Activated naive CD4-positive, alpha-beta T cell treated with anti-CD3 and anti-CD28 coated beads for 36 hours (primary cell): ENCODE measurements at regions not wholly inside any gene's neighbourhood (a gene's known extent, or its start where the extent isn't known, plus 50 kb on each side); places are given as distances from the start of the nearest gene placed in this dataset.

ENCODE experiments used
- CTCF ChIA-PET: fragments of 350-600 bp; sonication (Branson Sonifier 250); formaldehyde crosslinking; loops from one replicate; lab custom pipeline; 2021; ENCODE audit warnings: antibody characterized with exemption; lab: Charles Lee
- DNase-seq: peaks from one replicate; pipeline ENCODE4 v3.0.0-alpha.2; 2020
- H3K27ac Mint-ChIP-seq: one replicate; pipeline ENCODE4 v1.8.0; 2021; ENCODE audit warnings: mild to moderate bottlenecking, mixed read lengths
- H3K27me3 Mint-ChIP-seq: one replicate; pipeline ENCODE4 v1.8.0; 2021; ENCODE audit warnings: low read depth, mixed read lengths
- H3K36me3 Mint-ChIP-seq: one replicate; pipeline ENCODE4 v1.8.0; 2021; ENCODE audit warnings: low read depth, mixed read lengths
- H3K4me1 Mint-ChIP-seq: one replicate; pipeline ENCODE4 v1.8.0; 2021; ENCODE audit warnings: low read depth, mixed read lengths
- H3K4me3 Mint-ChIP-seq: one replicate; pipeline ENCODE4 v1.8.0; 2021; ENCODE audit warnings: mild to moderate bottlenecking, moderate library complexity, mixed read lengths
- H3K9me3 Mint-ChIP-seq: one replicate; pipeline ENCODE4 v1.8.0; 2021; ENCODE audit warnings: mixed read lengths
- intact Hi-C: fragments of 100-400 bp; cut with micrococcal nuclease; formaldehyde crosslinking; loops from one replicate; pipeline ENCODE4 v1.15.1; 2023

DNA sequence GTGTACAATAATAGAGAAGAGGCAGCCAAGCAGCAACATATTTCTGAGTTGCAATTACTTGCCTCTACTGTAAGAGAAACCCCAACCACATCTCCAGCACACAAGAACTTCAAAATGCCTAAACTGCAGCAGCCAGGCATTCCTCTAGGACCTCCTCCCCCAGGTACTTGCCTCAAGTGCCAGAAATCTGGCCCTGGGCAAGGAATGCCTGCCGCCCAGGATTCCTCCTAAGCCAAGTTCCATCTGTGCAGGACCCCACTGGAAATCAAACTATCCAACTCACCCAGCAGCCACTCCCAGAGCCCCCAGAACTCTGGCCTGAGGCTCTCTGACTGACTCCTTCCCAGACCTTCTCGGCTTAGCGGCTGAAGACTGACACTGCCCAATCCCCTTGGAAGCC is 336.8 kb upstream of the RGMB start:
- H3K4me3 Mint-ChIP-seq, result no peak overlapping the region
- H3K36me3 Mint-ChIP-seq, result no peaks in the 10 kb centered on the region
- H3K4me1 Mint-ChIP-seq, result no peaks in the 10 kb centered on the region
- H3K27me3 Mint-ChIP-seq, result no peaks in the 10 kb centered on the region
- intact Hi-C loops, result no loop called here
- no peak overlapping the region for H3K27ac Mint-ChIP-seq
- CTCF ChIA-PET, result no interaction called here
- no peak for DNase-seq
- H3K9me3 Mint-ChIP-seq, result peaks cover 8% of the 10 kb centered on the region

DNA sequence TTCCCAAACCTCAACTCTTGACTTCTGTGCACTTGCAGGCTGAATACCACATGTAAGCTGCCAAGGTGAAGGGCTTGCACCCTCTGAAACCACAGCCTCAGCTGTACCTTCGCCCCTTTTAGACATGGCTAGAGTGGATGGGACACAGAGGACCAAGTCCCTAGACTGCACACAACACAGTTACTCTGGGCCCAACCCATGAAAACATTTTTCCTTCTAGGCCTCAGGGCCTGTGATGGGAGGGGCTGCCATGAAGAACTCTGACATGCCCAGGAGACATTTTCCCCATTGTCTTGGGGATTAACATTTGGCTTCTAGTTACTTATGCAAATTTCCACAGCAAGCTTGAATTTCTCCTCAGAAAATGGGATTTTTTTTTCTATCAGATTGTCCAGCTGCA is 331.0 kb upstream of the RGMB start:
- DNase-seq, result no peak
- Mint-ChIP-seq H3K36me3 (no peaks in the 10 kb centered on the region), H3K27me3 (no peaks in the 10 kb centered on the region), H3K4me3 (no peak overlapping the region), H3K27ac (no peak overlapping the region), H3K4me1 (no peaks in the 10 kb centered on the region), H3K9me3 (peaks cover 12% of the 10 kb centered on the region)
- intact Hi-C loops, result no loop called here
- CTCF ChIA-PET, result no interaction called here

DNA sequence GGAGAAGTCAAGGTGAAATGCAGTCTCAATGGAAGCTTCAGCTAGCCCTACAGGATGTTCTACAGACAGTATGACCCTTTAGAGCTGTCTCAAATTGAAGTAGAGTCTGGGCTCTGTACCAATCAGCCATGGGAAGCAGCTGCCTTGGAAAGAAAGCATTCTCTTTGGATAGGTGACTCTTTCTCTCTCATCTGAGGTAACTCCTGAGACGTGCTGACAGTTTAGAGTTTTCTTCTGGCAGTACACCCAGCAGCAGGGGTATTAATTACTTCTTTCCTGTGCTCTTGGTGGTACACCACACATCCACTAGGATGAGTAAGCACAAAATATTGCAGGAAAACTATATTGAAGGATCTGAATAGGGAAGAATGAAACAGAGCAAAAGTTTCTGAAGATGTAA is 329.6 kb upstream of the RGMB start:
- Mint-ChIP-seq H3K9me3 (peaks cover 12% of the 10 kb centered on the region), H3K27ac (no peak overlapping the region), H3K4me1 (no peaks in the 10 kb centered on the region), H3K27me3 (no peaks in the 10 kb centered on the region), H3K36me3 (no peaks in the 10 kb centered on the region), H3K4me3 (no peak overlapping the region)
- DNase-seq, result no peak
- intact Hi-C loops, result no loop called here
- CTCF ChIA-PET, result no interaction called here

DNA sequence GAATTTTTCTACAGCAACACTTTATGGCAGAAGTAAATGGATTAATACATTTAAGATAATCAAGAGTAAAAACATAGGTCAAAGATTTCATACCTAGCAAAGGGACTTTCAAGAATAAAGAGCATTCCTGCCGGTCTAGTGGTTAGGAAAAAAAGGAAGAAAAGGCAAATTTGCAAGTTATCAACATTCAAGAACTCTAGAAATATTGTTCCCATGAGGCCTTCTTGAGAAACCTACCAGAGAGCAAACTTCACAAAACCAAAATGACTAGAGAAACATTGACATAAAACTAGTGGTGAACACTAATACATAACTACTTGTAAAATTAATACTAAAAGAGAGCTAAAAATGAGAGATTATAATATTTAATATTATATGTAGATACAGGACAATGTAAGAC is 320.2 kb upstream of the RGMB start:
- H3K27me3 Mint-ChIP-seq, result no peaks in the 10 kb centered on the region
- H3K4me1 Mint-ChIP-seq, result no peaks in the 10 kb centered on the region
- CTCF ChIA-PET, result interaction anchor here (0.6 kb wide), 1 partner anchor 27 kb away, joined by 4 read pairs; no protein-coding TSS in a partner anchor
- no peaks in the 10 kb centered on the region for H3K9me3 Mint-ChIP-seq
- DNase-seq, result no peak
- H3K27ac Mint-ChIP-seq, result no peak overlapping the region
- no peak overlapping the region for H3K4me3 Mint-ChIP-seq
- no peaks in the 10 kb centered on the region for H3K36me3 Mint-ChIP-seq
- intact Hi-C loops, result no loop called here

DNA sequence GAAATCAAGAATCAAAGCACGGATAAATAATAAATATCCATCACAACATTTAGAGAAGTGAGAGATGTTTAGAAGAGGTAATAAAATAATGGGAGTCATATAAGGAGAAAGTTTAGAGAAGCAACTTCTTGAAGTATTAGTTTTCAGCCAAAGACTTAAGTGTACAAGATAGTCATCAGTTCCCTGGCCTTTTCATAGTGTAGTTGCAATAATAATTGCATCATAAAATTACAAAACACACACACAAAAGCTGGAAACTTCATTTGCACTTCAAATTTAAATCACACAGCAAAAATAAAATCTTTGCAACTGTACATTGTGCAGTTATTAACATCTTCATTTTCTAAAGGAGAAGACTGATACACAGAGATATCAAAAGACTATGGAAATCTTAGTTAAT is 319.1 kb upstream of the RGMB start:
- H3K27me3 Mint-ChIP-seq, result peaks cover 2% of the 10 kb centered on the region
- intact Hi-C loops, result no loop called here
- no peak overlapping the region for H3K4me3 Mint-ChIP-seq
- CTCF ChIA-PET, result no interaction called here
- H3K9me3 Mint-ChIP-seq, result no peaks in the 10 kb centered on the region
- no peak for DNase-seq
- no peak overlapping the region for H3K27ac Mint-ChIP-seq
- H3K4me1 Mint-ChIP-seq, result no peaks in the 10 kb centered on the region
- no peaks in the 10 kb centered on the region for H3K36me3 Mint-ChIP-seq

DNA sequence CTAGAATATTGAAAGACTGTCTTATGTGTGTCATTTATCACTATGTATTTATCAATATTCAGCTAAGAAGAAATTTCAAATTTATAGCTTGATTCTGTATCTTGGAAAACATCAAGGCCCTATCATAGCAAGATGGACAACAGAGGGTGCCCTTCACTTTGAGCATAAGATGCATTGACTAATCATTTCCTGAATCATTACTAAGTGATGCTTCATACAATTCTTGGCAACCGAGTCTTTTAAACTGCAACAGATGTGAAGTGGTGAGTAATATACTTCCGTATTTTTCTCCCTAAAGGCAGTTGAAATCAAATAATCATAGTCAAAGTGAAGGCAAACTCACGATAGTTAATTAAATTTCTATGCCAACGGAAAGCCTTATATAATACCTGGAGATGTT is 318.6 kb upstream of the RGMB start:
- no peaks in the 10 kb centered on the region for H3K36me3 Mint-ChIP-seq
- H3K27ac Mint-ChIP-seq, result no peak overlapping the region
- peaks cover 2% of the 10 kb centered on the region for H3K27me3 Mint-ChIP-seq
- intact Hi-C loops, result no loop called here
- H3K4me1 Mint-ChIP-seq, result no peaks in the 10 kb centered on the region
- H3K4me3 Mint-ChIP-seq, result no peak overlapping the region
- no peaks in the 10 kb centered on the region for H3K9me3 Mint-ChIP-seq
- no peak for DNase-seq
- CTCF ChIA-PET, result no interaction called here

DNA sequence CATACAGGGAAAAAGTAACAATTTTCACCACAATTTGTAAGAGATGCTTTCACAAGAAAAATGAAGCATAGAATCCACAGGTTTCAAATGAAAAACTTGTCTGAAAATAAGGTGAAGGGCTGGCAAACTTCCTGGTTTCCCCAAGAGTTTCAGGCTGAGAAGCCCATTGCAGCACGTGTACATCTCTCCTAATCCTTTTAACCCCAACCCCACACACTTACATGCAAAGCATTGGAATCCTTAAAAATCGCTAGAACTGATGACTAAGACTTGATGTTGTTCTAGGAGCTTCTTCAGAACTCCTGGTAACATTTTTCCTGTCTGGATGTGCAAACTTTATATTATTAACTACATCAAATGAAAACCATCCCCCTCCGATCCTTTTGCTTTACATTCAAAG is 317.8 kb upstream of the RGMB start:
- no peaks in the 10 kb centered on the region for H3K36me3 Mint-ChIP-seq
- no peaks in the 10 kb centered on the region for H3K9me3 Mint-ChIP-seq
- no peak for DNase-seq
- CTCF ChIA-PET, result no interaction called here
- H3K27me3 Mint-ChIP-seq, result peaks cover 2% of the 10 kb centered on the region
- H3K4me3 Mint-ChIP-seq, result no peak overlapping the region
- no peaks in the 10 kb centered on the region for H3K4me1 Mint-ChIP-seq
- H3K27ac Mint-ChIP-seq, result no peak overlapping the region
- intact Hi-C loops, result no loop called here

DNA sequence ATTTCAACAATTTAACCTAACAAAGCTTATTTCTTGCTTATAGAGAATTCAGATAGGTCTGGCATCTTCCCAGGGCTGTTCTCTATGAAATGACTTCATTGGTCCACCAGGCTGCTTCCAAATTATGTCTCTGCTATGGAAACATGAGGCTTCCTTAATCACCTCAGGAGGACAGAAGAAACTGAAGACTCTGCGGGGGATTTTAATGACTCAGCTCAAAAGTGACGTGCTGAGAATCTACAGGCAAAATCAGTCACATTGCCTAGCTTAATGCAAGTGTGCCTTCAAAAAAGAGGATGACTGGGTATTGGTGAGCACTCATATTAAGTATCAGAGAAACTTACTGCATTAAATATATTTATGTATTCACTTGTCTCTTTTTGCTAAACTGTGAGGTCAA is 315.5 kb upstream of the RGMB start:
- Mint-ChIP-seq H3K36me3 (no peaks in the 10 kb centered on the region), H3K27me3 (peaks cover 2% of the 10 kb centered on the region), H3K4me1 (no peaks in the 10 kb centered on the region), H3K4me3 (no peak overlapping the region), H3K27ac (no peak overlapping the region), H3K9me3 (no peaks in the 10 kb centered on the region)
- DNase-seq, result no peak
- intact Hi-C loops, result no loop called here
- CTCF ChIA-PET, result no interaction called here

DNA sequence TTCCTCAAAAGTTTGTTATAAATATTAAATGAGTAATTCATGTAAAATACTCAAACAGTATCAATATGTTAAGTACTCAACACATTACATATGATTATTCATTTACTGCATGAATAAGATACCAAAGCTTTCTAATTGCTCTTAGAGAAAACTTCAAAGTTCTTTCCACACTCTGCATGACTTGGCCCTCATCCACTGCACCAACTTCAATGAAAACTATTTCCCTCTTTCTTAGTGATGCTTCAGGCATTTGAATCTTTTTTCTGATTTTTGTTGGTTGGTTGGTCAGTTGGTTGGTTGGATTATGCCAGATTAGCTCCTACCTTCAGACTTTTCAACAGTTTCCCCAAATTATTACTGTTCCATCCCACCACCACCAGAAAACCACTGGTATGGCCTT is 314.7 kb upstream of the RGMB start:
- CTCF ChIA-PET, result no interaction called here
- no peak for DNase-seq
- intact Hi-C loops, result no loop called here
- no peak overlapping the region for H3K27ac Mint-ChIP-seq
- no peaks in the 10 kb centered on the region for H3K36me3 Mint-ChIP-seq
- H3K27me3 Mint-ChIP-seq, result peaks cover 2% of the 10 kb centered on the region
- no peaks in the 10 kb centered on the region for H3K4me1 Mint-ChIP-seq
- H3K9me3 Mint-ChIP-seq, result no peaks in the 10 kb centered on the region
- no peak overlapping the region for H3K4me3 Mint-ChIP-seq

DNA sequence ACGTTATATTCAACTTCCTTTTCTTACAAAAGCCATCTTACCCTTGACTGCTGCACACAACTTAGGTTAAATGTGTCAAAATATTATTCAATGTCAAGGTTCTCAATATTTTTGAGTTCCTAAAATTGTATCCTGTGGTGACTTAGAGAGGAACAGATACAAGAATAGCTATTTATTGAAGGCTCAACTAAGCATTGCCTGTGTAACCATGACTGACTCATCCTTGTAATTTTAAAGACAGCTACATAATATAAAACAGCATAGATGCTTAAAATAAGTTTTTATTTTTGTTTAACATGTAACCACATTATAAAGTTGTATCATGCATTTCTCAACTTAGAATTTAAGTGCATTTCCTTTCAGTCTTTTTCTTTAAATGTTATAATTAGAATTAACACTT is 312.9 kb upstream of the RGMB start:
- no peak overlapping the region for H3K4me3 Mint-ChIP-seq
- no peak for DNase-seq
- H3K27me3 Mint-ChIP-seq, result peaks cover 2% of the 10 kb centered on the region
- CTCF ChIA-PET, result no interaction called here
- H3K9me3 Mint-ChIP-seq, result no peaks in the 10 kb centered on the region
- no peaks in the 10 kb centered on the region for H3K36me3 Mint-ChIP-seq
- no peak overlapping the region for H3K27ac Mint-ChIP-seq
- no peaks in the 10 kb centered on the region for H3K4me1 Mint-ChIP-seq
- intact Hi-C loops, result no loop called here

DNA sequence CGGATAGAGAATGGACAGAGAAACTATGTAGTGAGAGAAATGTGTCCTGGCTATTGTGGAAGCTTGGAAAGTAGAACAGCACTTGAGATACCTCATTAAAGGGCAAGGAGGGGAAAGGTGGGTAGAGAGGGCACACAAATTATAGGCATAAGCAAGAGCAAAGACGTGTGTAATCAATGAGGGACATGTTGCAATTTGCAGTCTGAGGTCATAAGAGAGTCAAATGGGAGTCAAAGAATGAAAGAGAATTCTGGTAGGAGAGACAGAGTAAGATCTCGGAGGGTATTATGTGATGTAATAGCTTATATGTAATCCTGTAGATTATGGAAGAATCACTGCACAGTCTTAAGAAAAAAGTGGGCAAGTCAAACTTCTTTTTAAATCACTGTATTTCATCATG is 312.0 kb upstream of the RGMB start:
- DNase-seq, result no peak
- CTCF ChIA-PET, result no interaction called here
- intact Hi-C loops, result no loop called here
- H3K4me1 Mint-ChIP-seq, result no peaks in the 10 kb centered on the region
- H3K27me3 Mint-ChIP-seq, result peaks cover 2% of the 10 kb centered on the region
- H3K27ac Mint-ChIP-seq, result no peak overlapping the region
- no peaks in the 10 kb centered on the region for H3K9me3 Mint-ChIP-seq
- H3K36me3 Mint-ChIP-seq, result no peaks in the 10 kb centered on the region
- no peak overlapping the region for H3K4me3 Mint-ChIP-seq

DNA sequence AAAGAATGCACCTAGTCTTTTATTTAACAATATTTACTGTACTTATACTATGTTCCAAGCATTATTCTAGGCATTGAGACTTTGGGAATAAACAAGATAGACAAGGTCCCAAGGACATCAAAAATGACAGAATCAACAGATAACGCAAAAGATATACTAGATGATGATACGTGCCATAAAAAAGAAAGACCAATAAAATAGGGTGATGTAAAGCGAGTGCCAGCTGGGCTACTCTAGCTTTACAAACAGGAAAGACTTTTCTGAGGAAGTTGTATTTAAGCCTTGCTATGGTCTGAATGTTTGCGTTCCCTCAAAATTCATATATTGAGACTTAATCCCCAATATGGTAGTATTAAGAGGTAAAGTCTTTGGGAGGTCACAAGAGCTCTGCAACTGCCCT is 310.2 kb upstream of the RGMB start:
- Mint-ChIP-seq H3K9me3 (no peaks in the 10 kb centered on the region), H3K27me3 (peaks cover 2% of the 10 kb centered on the region), H3K4me1 (no peaks in the 10 kb centered on the region), H3K4me3 (no peak overlapping the region), H3K36me3 (no peaks in the 10 kb centered on the region), H3K27ac (no peak overlapping the region)
- CTCF ChIA-PET, result no interaction called here
- DNase-seq, result no peak
- intact Hi-C loops, result no loop called here

DNA sequence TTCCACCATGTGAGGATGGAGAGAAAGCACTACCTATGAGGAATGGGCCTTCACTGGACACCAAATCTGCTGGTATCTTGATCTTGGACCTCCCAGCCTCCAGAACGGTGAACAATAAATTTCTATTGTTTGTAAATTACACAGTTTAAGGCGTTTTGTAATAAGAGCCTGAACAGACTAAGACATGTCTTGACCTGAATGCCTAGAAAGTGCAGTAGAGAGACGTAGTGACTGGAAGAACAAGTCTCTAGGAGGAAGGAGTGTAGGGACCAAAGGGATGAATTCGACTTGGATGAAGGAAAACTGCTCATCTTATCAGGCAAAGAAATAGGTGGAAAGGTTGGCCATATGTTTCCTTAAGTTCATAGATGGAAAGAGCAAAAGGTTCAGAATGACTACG is 309.8 kb upstream of the RGMB start:
- no peaks in the 10 kb centered on the region for H3K36me3 Mint-ChIP-seq
- H3K27me3 Mint-ChIP-seq, result peaks cover 2% of the 10 kb centered on the region
- intact Hi-C loops, result no loop called here
- H3K9me3 Mint-ChIP-seq, result no peaks in the 10 kb centered on the region
- CTCF ChIA-PET, result no interaction called here
- H3K4me1 Mint-ChIP-seq, result no peaks in the 10 kb centered on the region
- H3K4me3 Mint-ChIP-seq, result no peak overlapping the region
- no peak overlapping the region for H3K27ac Mint-ChIP-seq
- DNase-seq, result no peak

DNA sequence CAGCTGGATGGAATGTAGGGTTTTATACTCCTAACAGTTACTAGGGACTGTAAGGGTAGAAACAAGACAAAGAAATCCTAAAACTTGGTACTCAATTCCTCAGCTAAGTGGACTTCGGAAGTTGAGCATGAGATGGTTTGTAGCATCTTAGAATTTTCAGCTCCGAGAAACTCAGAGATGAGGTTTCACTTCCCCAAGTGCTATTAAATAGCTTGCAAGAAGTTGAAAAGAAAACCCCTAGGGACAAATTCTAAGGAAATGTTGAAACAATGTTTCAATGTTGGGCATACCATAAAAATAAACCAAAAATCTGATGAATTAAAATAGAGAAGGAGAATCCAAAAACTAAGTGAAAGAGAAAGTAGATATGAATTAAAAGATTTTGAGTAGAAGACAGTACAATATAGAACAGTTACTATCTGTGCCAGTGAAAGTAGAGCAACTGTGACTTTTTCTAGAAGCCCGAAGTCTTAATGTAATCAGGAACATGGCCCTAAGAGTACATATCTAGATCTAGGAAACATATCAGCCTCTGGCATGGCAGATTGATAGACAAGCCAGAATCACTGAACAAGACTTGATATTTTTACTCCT is 308.6 kb upstream of the RGMB start:
- Mint-ChIP-seq H3K27ac (no peak overlapping the region), H3K36me3 (no peaks in the 10 kb centered on the region), H3K4me3 (no peak overlapping the region), H3K4me1 (no peaks in the 10 kb centered on the region), H3K27me3 (no peaks in the 10 kb centered on the region), H3K9me3 (no peaks in the 10 kb centered on the region)
- no peak for DNase-seq
- intact Hi-C loops, result no loop called here
- CTCF ChIA-PET, result no interaction called here
